ENCODE measurements at regions not wholly inside any gene's neighbourhood (a gene's known extent, or its start where the extent isn't known, plus 50 kb on each side); places are given as distances from the start of the nearest gene placed in this dataset.

GRCh38 chr3:25952133-25952532, 162.2 kb downstream of the OXSM start:
- H3K4me3 ChIP-seq: no peak overlapping the region
- H3K9me3 ChIP-seq: no peaks in the 10 kb centered on the region
- intact Hi-C loops (cut with DNase I; ENCODE audit: low total_unique reads): no loop called here
- no peaks in the 10 kb centered on the region for H3K27me3 ChIP-seq
- TF ChIP-seq CTCF (IDR thresholded peaks at IDR 0.05) (no peak), POLR2A (IDR thresholded peaks at IDR 0.05) (no peak)
- DNase-seq: no peak
- no peaks in the 10 kb centered on the region for H3K36me3 ChIP-seq (ENCODE audit: low read depth, missing control alignments)
- no peak overlapping the region for H3K27ac ChIP-seq
- WGBS, 2 donors: 71 to 75% methylated on average over 2 of the region's 2 CpGs
- no peaks in the 10 kb centered on the region for H3K4me1 ChIP-seq

DNA sequence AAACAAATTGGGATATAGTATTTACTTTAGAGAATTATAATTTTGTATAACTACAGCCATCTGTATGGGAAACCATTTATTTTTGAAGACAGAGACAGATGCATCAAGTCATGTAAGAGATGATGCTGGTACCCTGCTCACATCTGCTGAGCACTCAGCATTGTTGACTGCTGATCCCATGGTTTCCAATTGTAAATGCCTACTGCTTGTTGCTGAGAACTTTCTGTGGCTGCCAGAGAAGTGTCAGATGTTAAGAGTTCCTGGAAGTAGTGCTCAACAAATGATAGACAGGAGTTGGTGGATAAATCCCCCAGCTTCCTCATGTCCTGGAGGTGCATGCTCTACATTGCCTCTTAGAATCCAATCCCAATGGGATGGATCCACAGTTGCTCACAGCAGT, 167.1 kb downstream of the OXSM start:
- Histone ChIP-seq H3K9me3 (no peaks in the 10 kb centered on the region), H3K4me3 (no peak overlapping the region), H3K27me3 (no peaks in the 10 kb centered on the region), H3K36me3 (ENCODE audit: low read depth, missing control alignments) (no peaks in the 10 kb centered on the region), H3K27ac (no peak overlapping the region), H3K4me1 (no peaks in the 10 kb centered on the region)
- TF ChIP-seq CTCF (IDR thresholded peaks at IDR 0.05) (no peak), POLR2A (IDR thresholded peaks at IDR 0.05) (no peak)
- DNase-seq: no peak
- intact Hi-C loops (cut with DNase I; ENCODE audit: low total_unique reads): no loop called here

DNA sequence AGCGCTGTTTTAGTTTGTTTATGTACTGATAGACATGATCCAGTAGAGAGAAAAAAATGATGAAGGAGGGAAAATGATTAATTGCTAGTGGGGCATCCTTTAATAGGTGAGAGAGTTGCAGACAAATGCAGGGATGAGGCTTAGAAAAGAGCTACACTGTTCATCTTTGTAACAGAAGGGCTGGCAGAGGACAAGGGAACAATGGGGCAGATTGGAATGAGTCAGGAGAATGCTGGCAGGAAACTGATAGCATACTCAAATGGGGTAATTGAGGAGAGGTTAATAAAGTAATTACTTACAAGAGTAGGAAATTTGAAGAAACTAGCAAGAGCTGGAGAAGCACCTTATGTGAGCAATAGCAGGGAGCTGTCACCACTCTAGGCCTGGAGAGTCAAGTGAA, 170.9 kb downstream of the OXSM start:
- H3K9me3 ChIP-seq: no peaks in the 10 kb centered on the region
- no peak overlapping the region for H3K27ac ChIP-seq
- intact Hi-C loops (cut with DNase I; ENCODE audit: low total_unique reads): no loop called here
- DNase-seq: no peak
- no peak overlapping the region for H3K4me3 ChIP-seq
- H3K27me3 ChIP-seq: no peaks in the 10 kb centered on the region
- TF ChIP-seq POLR2A (IDR thresholded peaks at IDR 0.05) (no peak), CTCF (IDR thresholded peaks at IDR 0.05) (no peak)
- no peaks in the 10 kb centered on the region for H3K4me1 ChIP-seq
- 88 to 95% methylated on average over 1 of the region's 1 CpG for WGBS, 2 donors
- H3K36me3 ChIP-seq (ENCODE audit: low read depth, missing control alignments): no peaks in the 10 kb centered on the region

DNA sequence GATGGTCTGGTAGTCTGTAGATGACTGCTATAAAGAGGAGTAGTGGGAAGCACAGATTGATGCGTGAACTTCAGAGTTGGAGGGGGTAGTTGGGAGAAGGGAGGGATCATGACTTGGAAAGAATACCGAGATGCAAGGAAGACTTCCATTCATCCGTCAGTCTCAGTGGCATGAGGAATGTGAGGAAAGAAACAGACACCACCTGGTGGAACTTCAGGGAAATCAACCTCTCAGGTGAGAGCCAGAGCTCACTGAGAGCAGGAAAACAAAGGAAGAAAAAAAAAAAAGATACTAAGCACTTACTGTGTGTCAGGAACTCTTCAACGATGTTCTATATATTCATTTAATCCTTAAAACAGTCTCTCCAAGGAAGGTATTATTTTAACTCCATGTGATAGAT, 172.4 kb downstream of the OXSM start:
- H3K4me3 ChIP-seq: no peak overlapping the region
- H3K27ac ChIP-seq: no peak overlapping the region
- TF ChIP-seq CTCF (IDR thresholded peaks at IDR 0.05): no peak
- TF ChIP-seq POLR2A (IDR thresholded peaks at IDR 0.05): no peak
- H3K4me1 ChIP-seq: no peaks in the 10 kb centered on the region
- intact Hi-C loops (cut with DNase I; ENCODE audit: low total_unique reads): no loop called here
- H3K9me3 ChIP-seq: no peaks in the 10 kb centered on the region
- no peaks in the 10 kb centered on the region for H3K27me3 ChIP-seq
- no peak for DNase-seq
- H3K36me3 ChIP-seq (ENCODE audit: low read depth, missing control alignments): no peaks in the 10 kb centered on the region
- 62 to 69% methylated on average over 4 of the region's 4 CpGs for WGBS, 2 donors

DNA sequence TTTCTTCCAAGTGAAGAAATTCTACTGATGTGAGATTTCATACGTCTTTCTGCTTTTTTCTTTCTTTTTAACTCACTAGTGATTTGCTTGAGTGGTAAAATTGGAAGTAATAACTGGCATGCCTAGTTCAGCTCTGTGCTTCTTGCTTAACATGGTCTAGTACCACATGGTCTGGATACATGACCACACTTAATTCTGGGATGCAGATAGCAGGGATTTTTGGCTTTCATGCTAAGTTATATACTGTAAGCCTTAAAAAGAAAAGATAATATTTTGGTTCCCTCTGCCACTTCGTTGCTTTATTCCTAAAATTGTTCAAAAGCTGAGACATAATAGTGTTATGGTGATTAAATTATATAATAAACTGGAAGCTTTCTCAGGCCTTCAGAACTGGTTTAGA, 174.3 kb downstream of the OXSM start:
- Histone ChIP-seq H3K9me3 (no peaks in the 10 kb centered on the region), H3K27ac (no peak overlapping the region), H3K27me3 (no peaks in the 10 kb centered on the region), H3K4me3 (no peak overlapping the region), H3K36me3 (ENCODE audit: low read depth, missing control alignments) (no peaks in the 10 kb centered on the region), H3K4me1 (no peaks in the 10 kb centered on the region)
- intact Hi-C loops (cut with DNase I; ENCODE audit: low total_unique reads): no loop called here
- TF ChIP-seq POLR2A (IDR thresholded peaks at IDR 0.05) (no peak), CTCF (IDR thresholded peaks at IDR 0.05) (no peak)
- no peak for DNase-seq
- 22 to 43% methylated on average over 2 of the region's 2 CpGs for WGBS, 2 donors

Measured in testis (tissue), 2 donors.